PC-3 (cell line): ENCODE measurements at regions not wholly inside any gene's neighbourhood (a gene's known extent, or its start where the extent isn't known, plus 50 kb on each side); places are given as distances from the start of the nearest gene placed in this dataset.

ENCODE experiments used
- EZH2 ChIP-seq: fragments of 300-600 bp; sonication (generic); IDR thresholded peaks from one replicate; pipeline ENCODE4 v1.6.1; 2017; ENCODE audit warnings: antibody characterized with exemption, mild to moderate bottlenecking, low read length; ENCODE audit not compliant: unreplicated experiment
- EZH2phosphoT487 ChIP-seq: fragments of 300-600 bp; sonication (generic); IDR thresholded peaks from 2 replicates; pipeline ENCODE4 v1.6.1; 2018; ENCODE audit warnings: mild to moderate bottlenecking, antibody characterized with exemption, low read length, borderline replicate concordance
- TF ChIP-seq, protein P1 (sequence below): fragments of 300-600 bp; sonication (generic); conservative IDR thresholded peaks from 2 replicates; pipeline ENCODE4 v1.5.1; 2017; ENCODE audit warnings: antibody characterized with exemption, low read depth, mild to moderate bottlenecking, low read length

DNA sequence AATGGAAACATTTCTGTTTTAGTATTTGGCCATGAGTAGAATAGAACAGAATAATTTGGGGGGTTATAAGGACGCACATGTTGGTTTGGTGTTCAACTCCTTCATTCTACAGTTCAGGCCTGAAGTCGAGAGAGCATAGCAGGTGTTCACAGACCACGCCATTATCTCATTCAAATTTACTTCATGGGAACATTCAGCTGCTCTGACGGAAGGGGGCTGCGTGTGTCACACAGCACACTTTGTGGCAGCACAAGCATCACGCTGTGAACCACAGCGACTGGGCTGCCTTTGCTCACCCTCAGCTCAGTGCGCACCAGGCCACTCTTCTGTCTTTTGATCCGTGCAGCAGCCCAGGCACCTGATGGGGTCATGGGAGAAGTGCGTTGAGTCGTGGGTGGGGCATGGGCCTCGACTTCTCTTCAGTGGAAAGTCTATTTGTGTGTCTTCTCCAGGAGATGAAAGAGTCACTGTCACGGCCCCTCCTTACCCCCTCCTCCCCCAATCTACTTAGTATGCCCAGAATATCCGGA lies 348.6 kb upstream of the SALL3 start:
- TF ChIP-seq, protein P1, sequence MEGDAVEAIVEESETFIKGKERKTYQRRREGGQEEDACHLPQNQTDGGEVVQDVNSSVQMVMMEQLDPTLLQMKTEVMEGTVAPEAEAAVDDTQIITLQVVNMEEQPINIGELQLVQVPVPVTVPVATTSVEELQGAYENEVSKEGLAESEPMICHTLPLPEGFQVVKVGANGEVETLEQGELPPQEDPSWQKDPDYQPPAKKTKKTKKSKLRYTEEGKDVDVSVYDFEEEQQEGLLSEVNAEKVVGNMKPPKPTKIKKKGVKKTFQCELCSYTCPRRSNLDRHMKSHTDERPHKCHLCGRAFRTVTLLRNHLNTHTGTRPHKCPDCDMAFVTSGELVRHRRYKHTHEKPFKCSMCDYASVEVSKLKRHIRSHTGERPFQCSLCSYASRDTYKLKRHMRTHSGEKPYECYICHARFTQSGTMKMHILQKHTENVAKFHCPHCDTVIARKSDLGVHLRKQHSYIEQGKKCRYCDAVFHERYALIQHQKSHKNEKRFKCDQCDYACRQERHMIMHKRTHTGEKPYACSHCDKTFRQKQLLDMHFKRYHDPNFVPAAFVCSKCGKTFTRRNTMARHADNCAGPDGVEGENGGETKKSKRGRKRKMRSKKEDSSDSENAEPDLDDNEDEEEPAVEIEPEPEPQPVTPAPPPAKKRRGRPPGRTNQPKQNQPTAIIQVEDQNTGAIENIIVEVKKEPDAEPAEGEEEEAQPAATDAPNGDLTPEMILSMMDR, result no peak
- no peak for TF ChIP-seq EZH2
- no peak for TF ChIP-seq EZH2phosphoT487
